Activated B cell treated with CpG ODN at 0.5 μM for 24 hours (primary cell): ENCODE measurements at regions not wholly inside any gene's neighbourhood (a gene's known extent, or its start where the extent isn't known, plus 50 kb on each side); places are given as distances from the start of the nearest gene placed in this dataset.

ENCODE experiments used
- ATAC-seq: fragments of 200-7000 bp; cut with Tn5 transposase; one replicate; pipeline ENCODE4 v1.10.0; 2021; ENCODE audit warnings: low read depth, mild to moderate bottlenecking, moderate library complexity
- CTCF ChIA-PET: fragments of 350-600 bp; sonication (Branson Sonifier 250); formaldehyde crosslinking; loops from one replicate; lab custom pipeline; 2021; ENCODE audit warnings: antibody characterized with exemption; lab: Charles Lee
- POLR2A ChIA-PET: fragments of 350-600 bp; sonication (Branson Sonifier 250); formaldehyde crosslinking; loops from one replicate; lab custom pipeline; 2021; ENCODE audit warnings: antibody characterized with exemption; lab: Charles Lee
- DNase-seq: peaks from one replicate; pipeline ENCODE4 v3.0.0; 2022
- H3K27ac Mint-ChIP-seq: one replicate; pipeline ENCODE4 v1.8.0; 2020; ENCODE audit warnings: mixed read lengths
- H3K27me3 Mint-ChIP-seq: one replicate; pipeline ENCODE4 v1.8.0; 2021; ENCODE audit warnings: mixed read lengths
- H3K36me3 Mint-ChIP-seq: one replicate; pipeline ENCODE4 v1.8.0; 2021; ENCODE audit warnings: low read depth, mixed read lengths
- H3K4me1 Mint-ChIP-seq: one replicate; pipeline ENCODE4 v1.8.0; 2021; ENCODE audit warnings: mixed read lengths
- H3K4me3 Mint-ChIP-seq: one replicate; pipeline ENCODE4 v1.8.0; 2020; ENCODE audit warnings: mild to moderate bottlenecking, mixed read lengths
- H3K9me3 Mint-ChIP-seq: one replicate; pipeline ENCODE4 v1.8.0; 2020; ENCODE audit warnings: mixed read lengths
- intact Hi-C: fragments of 100-400 bp; cut with micrococcal nuclease; formaldehyde crosslinking; loops from one replicate; pipeline ENCODE4 v1.15.1; 2024
- TF ChIP-seq, protein P1 (sequence below): fragments of 200-600 bp; IDR thresholded peaks from one replicate; pipeline ENCODE4 v1.8.0; 2022; ENCODE audit warnings: antibody characterized with exemption, mild to moderate bottlenecking

DNA sequence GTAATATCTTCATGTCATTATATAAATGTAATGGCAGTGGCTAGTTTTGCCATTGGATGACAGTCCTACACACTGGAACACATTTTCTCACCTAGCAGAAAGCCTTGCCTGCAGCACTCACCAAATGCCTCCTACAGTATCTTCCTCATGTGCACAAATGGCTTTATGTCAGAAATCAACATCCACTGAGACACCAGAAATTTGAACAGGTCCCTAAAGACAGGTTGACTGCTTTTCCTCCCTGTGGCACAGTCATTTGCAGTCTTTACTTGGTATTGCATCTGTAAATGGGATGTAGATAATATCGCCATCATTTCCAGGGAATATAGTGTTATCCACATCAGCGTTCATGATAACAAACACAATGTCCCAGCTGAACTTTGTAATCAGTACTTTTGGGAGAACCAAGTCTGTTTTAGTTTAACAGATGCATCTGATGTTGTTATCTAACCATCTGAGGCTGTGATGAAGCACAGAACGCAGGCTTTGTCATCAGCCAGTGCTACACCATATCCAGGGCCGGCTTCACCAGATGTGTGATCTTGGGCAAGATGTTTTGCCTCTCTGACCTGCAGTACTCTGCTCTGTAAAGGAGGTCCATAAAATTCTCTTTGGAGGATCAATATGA lies 83.9 kb upstream of the TAS2R1 start:
- ATAC-seq (no peak), DNase-seq (no peak)
- intact Hi-C loops, result no loop called here
- no peaks in the 10 kb centered on the region for H3K9me3 Mint-ChIP-seq
- H3K4me3 Mint-ChIP-seq, result no peak overlapping the region
- H3K4me1 Mint-ChIP-seq, result no peaks in the 10 kb centered on the region
- TF ChIP-seq, protein P1, sequence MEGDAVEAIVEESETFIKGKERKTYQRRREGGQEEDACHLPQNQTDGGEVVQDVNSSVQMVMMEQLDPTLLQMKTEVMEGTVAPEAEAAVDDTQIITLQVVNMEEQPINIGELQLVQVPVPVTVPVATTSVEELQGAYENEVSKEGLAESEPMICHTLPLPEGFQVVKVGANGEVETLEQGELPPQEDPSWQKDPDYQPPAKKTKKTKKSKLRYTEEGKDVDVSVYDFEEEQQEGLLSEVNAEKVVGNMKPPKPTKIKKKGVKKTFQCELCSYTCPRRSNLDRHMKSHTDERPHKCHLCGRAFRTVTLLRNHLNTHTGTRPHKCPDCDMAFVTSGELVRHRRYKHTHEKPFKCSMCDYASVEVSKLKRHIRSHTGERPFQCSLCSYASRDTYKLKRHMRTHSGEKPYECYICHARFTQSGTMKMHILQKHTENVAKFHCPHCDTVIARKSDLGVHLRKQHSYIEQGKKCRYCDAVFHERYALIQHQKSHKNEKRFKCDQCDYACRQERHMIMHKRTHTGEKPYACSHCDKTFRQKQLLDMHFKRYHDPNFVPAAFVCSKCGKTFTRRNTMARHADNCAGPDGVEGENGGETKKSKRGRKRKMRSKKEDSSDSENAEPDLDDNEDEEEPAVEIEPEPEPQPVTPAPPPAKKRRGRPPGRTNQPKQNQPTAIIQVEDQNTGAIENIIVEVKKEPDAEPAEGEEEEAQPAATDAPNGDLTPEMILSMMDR, result no peak
- no peaks in the 10 kb centered on the region for H3K27me3 Mint-ChIP-seq
- no peaks in the 10 kb centered on the region for H3K36me3 Mint-ChIP-seq
- ChIA-PET CTCF (no interaction called here), POLR2A (no interaction called here)
- no peak overlapping the region for H3K27ac Mint-ChIP-seq

DNA sequence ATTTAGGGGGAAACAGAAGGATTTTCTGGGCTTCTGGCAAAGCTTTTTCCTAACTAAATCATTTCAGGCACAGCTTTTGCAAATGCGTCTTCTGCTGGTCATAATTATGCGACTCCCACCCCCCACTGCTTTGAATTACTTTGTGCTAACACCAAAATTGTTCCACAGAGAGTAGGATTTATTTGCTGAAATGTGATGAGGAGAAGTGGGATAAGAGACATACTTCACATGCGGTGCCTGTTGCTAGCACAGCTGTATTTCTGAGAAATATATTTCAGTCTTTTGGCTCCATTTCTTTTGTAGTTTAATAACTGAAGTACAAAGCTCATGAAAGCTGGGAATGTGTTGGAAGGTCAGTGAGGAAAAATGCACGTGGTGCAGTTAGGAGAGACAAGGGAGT lies 83.2 kb upstream of the TAS2R1 start:
- Mint-ChIP-seq H3K9me3 (no peaks in the 10 kb centered on the region), H3K4me3 (no peak overlapping the region), H3K4me1 (no peaks in the 10 kb centered on the region), H3K36me3 (no peaks in the 10 kb centered on the region), H3K27me3 (no peaks in the 10 kb centered on the region), H3K27ac (no peak overlapping the region)
- intact Hi-C loops, result no loop called here
- TF ChIP-seq, protein P1, result no peak
- ChIA-PET CTCF (no interaction called here), POLR2A (no interaction called here)
- DNase-seq (no peak), ATAC-seq (no peak)

DNA sequence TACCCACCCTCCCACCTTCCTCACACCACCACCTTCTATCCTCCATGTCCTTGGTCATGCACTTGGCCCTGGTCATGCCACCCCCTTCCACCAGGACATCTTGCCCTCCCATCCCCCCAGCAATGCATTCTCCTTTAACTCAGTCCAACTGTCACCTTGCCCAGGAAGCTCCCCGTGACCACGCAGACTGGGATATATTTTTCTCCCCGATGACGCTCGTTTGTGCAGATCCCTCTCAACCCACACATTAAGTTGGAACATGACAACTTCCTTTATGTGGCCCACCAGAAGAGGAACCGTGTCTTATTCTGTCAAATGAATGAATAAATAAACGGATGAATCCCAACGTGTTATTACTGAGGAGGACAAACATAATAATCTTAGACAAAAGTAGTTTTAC lies 82.8 kb upstream of the TAS2R1 start:
- ATAC-seq (no peak), DNase-seq (no peak)
- H3K27ac Mint-ChIP-seq, result no peak overlapping the region
- ChIA-PET CTCF (no interaction called here), POLR2A (no interaction called here)
- TF ChIP-seq, protein P1, result no peak
- H3K4me1 Mint-ChIP-seq, result no peaks in the 10 kb centered on the region
- H3K4me3 Mint-ChIP-seq, result no peak overlapping the region
- no peaks in the 10 kb centered on the region for H3K9me3 Mint-ChIP-seq
- no peaks in the 10 kb centered on the region for H3K36me3 Mint-ChIP-seq
- no peaks in the 10 kb centered on the region for H3K27me3 Mint-ChIP-seq
- intact Hi-C loops, result no loop called here

DNA sequence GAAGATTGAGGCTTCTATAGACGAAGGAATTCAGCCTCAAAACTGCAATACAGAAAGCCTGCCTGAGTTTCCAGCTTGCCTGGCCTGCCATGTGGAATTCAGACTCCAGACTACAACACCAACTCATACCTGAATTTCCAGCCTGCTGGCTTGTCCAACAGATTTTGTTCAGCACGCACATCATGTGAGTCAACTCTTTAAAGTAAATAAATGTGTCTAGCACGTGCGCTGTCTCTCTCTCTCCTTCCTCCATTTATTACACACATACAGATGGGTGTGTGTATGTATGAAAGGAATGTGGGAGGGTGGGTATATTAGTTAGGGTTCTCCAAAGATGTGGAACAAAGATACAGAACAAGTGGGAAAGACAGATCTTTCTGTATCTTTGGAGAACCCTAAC lies 82.4 kb upstream of the TAS2R1 start:
- no peaks in the 10 kb centered on the region for H3K36me3 Mint-ChIP-seq
- H3K27me3 Mint-ChIP-seq, result no peaks in the 10 kb centered on the region
- intact Hi-C loops, result no loop called here
- TF ChIP-seq, protein P1, result no peak
- no peaks in the 10 kb centered on the region for H3K9me3 Mint-ChIP-seq
- POLR2A ChIA-PET, result no interaction called here
- H3K4me3 Mint-ChIP-seq, result no peak overlapping the region
- ATAC-seq (no peak), DNase-seq (no peak)
- CTCF ChIA-PET, result no interaction called here
- H3K27ac Mint-ChIP-seq, result no peak overlapping the region
- H3K4me1 Mint-ChIP-seq, result no peaks in the 10 kb centered on the region

DNA sequence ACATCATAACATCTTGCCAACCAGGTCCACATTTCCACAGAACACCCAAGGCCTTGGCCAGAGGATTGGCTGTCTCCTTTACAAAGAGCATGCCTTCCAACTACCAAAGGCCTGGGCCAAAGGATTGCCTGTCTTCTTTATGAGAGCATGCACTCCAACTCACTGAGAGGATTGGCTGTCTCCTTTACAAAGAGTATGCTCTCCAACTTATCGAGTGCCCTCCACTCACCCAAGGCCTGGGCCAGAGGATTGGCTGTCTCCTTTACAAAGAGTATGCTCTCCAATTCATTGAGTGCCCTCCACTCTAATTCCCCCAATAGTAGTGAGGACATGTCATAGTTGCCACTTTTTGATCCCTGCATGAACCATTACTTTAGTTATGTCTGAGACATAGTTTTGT lies 79.9 kb upstream of the TAS2R1 start:
- TF ChIP-seq, protein P1, result no peak
- no peak overlapping the region for H3K27ac Mint-ChIP-seq
- CTCF ChIA-PET, result no interaction called here

More for the DNA sequence above, 79.9 kb upstream of the TAS2R1 start:
- ATAC-seq (no peak), DNase-seq (no peak)
- Mint-ChIP-seq H3K9me3 (no peaks in the 10 kb centered on the region), H3K36me3 (no peaks in the 10 kb centered on the region), H3K27me3 (no peaks in the 10 kb centered on the region), H3K4me3 (no peak overlapping the region), H3K4me1 (no peaks in the 10 kb centered on the region)
- intact Hi-C loops, result no loop called here
- POLR2A ChIA-PET, result no interaction called here
